ENCODE measurements at regions not wholly inside any gene's neighbourhood (a gene's known extent, or its start where the extent isn't known, plus 50 kb on each side); places are given as distances from the start of the nearest gene placed in this dataset.

DNA sequence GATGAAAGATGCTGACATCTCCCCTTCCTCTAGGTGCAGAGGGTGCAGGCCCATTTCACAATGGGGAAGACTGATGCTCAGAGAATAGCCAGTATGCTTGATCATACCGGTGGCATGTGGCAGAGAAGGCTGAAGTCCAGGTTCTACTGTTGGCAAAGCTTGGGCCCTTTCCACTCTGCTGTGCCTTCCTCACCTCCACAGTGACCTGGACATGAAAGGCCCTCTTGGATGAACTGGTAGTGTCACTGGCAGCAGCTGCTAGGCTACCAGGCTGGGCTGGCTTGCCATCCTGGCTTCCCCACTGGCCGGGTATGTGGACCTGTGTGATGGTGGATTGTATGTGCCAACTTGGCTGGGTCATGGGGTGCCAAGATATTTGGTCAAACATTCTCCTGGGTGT lies 92.0 kb downstream of the GADD45G start:
- TF ChIP-seq ZNF274 (IDR thresholded peaks at IDR 0.05; ENCODE audit: low read depth, low read length) (no peak), SUZ12 (IDR thresholded peaks at IDR 0.05; ENCODE audit: extremely low read depth, insufficient read depth, insufficient read length) (no peak), YY1 (IDR thresholded peaks at IDR 0.05; ENCODE audit: insufficient read depth, insufficient read length) (no peak)
